ENCODE measurements at regions not wholly inside any gene's neighbourhood (a gene's known extent, or its start where the extent isn't known, plus 50 kb on each side); places are given as distances from the start of the nearest gene placed in this dataset.

DNA sequence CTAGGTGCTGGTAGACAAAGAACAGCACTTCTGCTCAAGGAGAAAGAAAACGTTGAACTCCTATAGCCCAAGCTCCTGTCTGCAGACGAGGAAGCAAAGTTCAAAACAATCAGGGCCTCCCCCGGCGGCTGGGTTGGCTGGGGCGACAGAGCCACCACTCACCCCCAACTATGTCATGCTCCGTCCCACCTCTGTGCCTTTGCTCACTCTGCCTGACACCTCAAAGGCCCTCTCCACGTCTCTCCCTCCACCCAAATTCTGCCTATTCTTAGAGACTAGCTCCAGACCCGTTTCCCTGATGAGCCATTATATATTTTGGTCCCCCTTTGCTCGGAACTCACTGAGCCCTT, 304.3 kb downstream of the TLE3 start:
- DNase-seq (ENCODE audit: low spot score): no peak

GRCh38 chr15:69793781-69794451, 303.8 kb downstream of the TLE3 start:
- DNase-seq (ENCODE audit: low spot score): no peak

GRCh38 chr15:69794645-69795469, 302.9 kb downstream of the TLE3 start:
- no peak for DNase-seq (ENCODE audit: low spot score)

- DNase-seq (ENCODE audit: low spot score): no peak
Measured at GRCh38 chr15:69795601-69796000, 302.1 kb downstream of the TLE3 start.

DNA sequence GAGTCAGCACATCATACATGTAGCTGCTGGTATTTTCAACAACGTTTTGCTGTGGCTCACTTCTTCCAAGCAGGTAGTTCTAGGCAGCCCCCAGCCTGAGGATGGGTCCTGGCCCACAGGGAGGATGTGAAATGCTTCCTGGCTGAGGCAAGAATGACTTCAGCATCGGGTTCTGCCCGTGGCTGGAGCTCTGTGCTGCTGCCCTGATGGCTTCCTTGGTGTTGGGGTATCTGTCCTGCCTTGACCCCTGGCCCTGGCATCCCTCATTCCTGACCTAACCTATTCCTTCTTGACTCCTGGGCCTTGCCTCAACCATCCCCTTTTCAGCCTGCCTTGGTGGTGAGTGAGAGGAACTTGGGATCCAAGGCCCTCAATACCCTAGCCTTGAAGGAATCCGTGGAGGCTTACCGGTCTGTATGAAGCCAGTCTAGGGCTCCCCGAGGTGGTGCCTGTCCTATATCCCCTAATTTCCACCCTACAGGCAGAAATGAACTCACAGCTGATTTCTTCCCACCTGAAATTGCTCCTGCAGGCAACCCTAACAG, 300.6 kb downstream of the TLE3 start:
- DNase-seq (ENCODE audit: low spot score): no peak

DNA sequence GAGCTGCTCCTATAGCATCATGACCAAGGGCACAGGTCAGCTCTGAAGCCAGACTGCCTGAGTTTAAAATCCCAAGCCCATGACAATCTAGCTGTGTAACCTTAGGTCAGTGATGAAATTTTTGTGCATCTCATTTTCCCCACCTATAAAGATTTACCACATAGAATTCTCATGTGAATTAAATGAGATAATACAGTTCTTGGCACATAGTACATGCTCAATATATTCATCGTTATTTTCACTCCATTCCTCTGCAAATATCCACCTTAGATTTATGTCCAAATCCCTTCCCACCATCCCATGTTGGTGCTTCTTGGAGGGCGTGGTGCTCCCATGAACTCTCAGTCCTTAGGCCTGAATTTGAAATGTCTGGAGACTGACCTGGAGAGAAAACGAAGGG, 300.1 kb downstream of the TLE3 start:
- DNase-seq (ENCODE audit: low spot score): no peak

- DNase-seq (ENCODE audit: low spot score): no peak
Measured at GRCh38 chr15:69798481-69799250, 299.1 kb downstream of the TLE3 start.

DNA sequence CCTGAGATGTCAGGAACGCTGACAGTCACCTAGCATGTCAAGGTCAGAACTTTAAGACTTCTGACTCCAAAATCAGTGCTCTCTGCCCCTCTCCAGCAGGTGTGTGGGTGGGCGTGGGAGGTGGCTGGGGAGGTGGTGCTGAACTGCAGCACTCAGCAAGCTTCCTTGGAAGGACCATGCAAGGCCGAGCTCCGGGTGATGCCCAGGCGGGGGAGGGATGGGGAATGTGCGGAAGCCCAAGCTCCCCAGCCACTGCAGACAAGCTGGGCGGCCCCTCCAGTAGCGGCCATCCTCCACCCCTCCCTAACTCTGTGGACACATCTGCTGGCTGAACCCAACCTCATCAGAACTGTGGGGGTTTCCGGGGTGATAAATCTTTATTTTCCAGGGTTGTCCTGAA, 296.6 kb downstream of the TLE3 start:
- DNase-seq (ENCODE audit: low spot score): no peak

DNA sequence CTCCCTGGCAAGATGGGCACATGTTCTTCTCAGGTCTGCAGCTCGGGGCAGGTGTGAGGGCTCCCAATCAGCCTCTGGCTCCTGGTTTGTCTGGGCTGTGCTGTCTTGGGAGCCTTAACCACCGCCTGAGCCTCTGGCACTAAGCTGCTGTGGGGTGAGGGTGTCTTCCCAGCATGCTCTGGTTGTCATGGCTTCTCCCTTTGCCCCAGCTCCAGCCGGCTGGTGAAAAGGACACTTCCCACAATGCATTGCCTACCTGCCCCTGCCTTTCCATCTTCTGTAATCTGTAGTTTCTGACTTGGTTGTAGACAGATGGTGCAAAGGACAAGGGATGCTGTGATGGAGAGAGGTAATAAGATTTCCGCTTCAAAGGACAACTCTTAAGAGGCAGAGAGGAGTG, 295.3 kb downstream of the TLE3 start:
- no peak for DNase-seq (ENCODE audit: low spot score)

DNA sequence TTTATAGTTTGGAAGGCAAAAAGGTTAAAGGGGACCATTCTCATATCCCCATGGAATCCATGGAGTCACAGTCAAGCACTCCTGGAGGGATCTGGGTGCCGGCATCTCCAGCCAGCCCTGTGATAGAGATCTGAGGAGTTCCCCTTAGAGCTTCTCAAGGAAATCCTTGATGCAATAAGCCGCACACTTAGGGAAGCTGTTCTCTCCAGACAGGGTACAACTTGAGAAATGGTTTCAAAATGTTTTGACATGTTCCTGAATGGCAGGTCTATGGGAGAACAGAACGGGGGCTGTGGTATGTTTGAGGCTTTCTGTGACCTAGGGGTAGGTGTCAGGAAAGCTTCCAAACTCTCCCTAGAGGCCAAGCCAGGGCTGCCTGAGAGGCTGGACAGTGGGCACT, 292.9 kb downstream of the TLE3 start:
- DNase-seq (ENCODE audit: low spot score): no peak

GRCh38 chr15:69805248-69805953, 292.3 kb downstream of the TLE3 start:
- DNase-seq (ENCODE audit: low spot score): no peak

DNA sequence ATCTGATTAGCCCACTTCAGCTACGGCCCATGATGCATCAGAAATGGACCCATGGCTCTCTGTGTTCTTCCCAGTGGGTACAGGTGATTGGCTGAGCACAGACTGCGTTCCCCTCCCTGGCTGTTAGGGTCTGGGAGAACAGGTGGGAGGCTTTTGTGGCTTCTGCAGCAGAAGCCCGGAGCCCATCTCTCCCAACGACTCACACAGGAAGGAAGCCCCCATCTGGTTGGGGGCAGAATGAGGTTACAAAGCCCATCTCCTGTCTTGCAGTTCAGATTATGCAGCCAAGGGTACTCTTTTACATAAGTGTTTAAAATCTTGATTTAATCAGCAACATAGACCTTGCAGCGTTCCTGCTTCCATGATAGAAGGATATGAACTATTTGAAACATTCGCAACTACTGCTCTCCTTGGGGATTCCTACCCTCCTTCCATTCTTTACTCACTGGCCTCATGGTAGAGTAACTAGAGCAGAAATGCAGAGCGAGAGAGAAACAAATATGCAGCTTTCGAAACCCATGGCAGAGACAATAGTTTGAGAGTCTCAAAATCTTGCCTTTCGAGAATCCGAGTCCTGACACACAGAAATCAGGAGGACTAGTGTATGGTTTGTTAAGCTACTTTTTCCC, 291.3 kb downstream of the TLE3 start:
- DNase-seq (ENCODE audit: low spot score): no peak

GRCh38 chr15:69807721-69808120, 290.0 kb downstream of the TLE3 start:
- no peak for DNase-seq (ENCODE audit: low spot score)

- peak; percentile 16 for DNase-seq (ENCODE audit: low spot score)
Measured at GRCh38 chr15:69808756-69809155, 289.0 kb downstream of the TLE3 start.

DNA sequence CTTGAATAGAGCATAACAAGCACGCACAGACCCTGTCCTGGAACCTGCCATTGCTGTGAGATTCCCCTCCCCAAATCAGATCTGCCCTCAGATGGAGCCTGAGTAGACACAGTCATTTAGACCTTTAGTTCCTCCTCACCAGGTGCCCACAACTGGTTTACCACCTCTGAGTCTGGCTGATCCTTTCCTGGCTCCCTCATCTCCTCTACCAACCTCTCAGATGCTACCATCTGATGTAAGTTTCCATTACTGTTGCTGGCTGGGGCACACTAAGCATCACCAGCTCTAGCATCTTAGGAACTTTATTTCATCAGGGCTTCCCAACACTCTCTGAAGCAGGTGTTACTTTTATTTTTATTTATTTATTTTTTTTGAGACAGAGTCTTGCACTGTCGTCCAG, 288.3 kb downstream of the TLE3 start:
- DNase-seq (ENCODE audit: low spot score): no peak

GRCh38 chr15:69810431-69811354, 287.0 kb downstream of the TLE3 start:
- no peak for DNase-seq (ENCODE audit: low spot score)

DNA sequence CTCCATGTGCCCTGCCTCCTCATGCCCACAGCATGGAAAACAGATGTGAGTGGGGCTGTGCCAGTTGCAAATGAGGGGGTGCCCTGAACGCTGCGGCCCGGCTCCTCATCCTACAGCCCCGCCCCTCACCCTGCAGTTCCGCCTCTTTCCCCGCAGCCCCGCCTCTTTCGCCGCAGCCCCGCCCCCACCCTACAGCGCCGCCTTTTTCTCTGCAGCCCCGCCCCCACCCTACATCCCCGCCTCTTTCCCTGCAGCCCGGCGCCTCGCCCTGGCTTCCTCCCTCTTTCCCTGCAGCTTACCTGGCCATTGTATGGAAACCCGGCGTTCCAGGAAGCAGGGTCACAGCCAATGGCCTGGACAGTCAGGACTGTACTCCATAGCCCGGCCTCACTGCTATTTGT, 284.9 kb downstream of the TLE3 start:
- DNase-seq (ENCODE audit: low spot score): no peak

GRCh38 chr15:69813881-69814280, 283.8 kb downstream of the TLE3 start:
- no peak for DNase-seq (ENCODE audit: low spot score)

DNA sequence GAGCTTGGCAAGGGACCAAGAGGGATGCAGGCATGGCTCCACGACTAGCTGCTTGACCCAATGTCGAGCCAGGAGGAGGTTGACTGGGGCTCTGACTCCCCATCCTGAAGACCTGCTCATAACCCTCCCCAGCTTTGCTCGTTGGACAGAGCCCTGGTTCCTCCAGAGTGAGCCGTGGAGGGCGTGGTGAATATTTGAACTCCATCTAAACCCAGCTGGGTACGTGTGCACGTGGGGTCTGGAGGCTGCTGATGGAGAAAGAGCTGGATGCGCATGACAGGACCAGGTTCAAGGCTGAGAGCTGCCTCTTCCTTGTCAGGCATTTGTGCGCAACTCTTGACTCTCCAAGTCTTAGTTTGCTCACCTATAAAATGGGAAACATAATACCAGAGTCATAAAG, 282.8 kb downstream of the TLE3 start:
- no peak for DNase-seq (ENCODE audit: low spot score)

GRCh38 chr15:69815793-69816192, 281.9 kb downstream of the TLE3 start:
- no peak for DNase-seq (ENCODE audit: low spot score)

All from mucosa of gallbladder (tissue), 1 donor.